ENCODE measurements at regions not wholly inside any gene's neighbourhood (a gene's known extent, or its start where the extent isn't known, plus 50 kb on each side); places are given as distances from the start of the nearest gene placed in this dataset.

DNA sequence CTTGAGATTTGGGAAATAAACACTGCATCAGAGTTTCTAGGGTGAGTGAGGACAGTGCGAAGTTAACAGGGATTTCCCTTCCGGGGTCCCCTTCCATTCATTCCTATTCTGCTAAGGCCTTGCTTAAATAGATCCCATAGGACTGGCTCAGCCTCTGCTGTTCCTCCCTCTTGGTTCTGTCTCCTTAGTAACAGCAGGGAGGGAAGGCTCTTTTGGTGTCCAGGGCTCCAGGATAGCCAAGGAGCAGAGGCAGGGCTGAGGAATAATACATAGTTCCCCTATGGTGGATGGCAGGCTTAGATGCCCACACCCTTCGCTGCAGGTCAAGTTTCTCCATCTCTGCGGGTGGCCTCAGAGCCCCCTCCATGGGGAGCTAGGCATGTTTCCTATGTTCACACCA lies 591.7 kb downstream of the ACTL7B start:
- Histone ChIP-seq H3K9me3 (no peaks in the 10 kb centered on the region), H3K4me1 (no peaks in the 10 kb centered on the region), H3K4me3 (no peak overlapping the region), H3K27me3 (no peaks in the 10 kb centered on the region), H3K27ac (no peak overlapping the region), H3K36me3 (no peaks in the 10 kb centered on the region)
- WGBS, 5 donors, result 97 to 99% (median 97%) methylated on average over 4 of the region's 4 CpGs
- DNase-seq, result no peak
- no peak for TF ChIP-seq POLR2AphosphoS5 (IDR thresholded peaks at IDR 0.05)
- TF ChIP-seq POLR2A (IDR thresholded peaks at IDR 0.05), result no peak
- no peak for TF ChIP-seq EP300 (IDR thresholded peaks at IDR 0.05)
- intact Hi-C loops (cut with DNase I; ENCODE audit: low total_unique reads), result no loop called here

DNA sequence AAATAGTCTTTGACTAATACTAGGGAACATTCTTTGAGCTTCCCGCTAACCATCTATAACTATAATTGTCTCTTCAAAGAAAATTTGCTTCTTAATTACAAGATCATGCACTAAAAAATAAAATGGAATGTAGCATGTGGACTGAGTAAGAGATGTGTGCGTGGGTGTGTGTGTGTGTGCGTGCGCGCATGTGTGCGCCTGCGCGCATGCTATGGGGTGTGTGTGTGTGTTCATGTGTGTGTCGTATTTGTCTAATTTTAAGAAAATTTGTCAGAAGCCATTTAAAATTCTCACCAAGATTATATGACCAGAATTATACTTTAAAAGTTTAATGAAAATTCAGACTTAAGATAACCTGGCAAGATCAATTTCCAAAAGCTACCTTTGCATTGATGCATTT lies 593.0 kb downstream of the ACTL7B start:
- no peaks in the 10 kb centered on the region for H3K9me3 ChIP-seq
- intact Hi-C loops (cut with DNase I; ENCODE audit: low total_unique reads), result no loop called here
- 90 to 98% (median 98%) methylated on average over 9 of the region's 9 CpGs for WGBS, 5 donors

DNA sequence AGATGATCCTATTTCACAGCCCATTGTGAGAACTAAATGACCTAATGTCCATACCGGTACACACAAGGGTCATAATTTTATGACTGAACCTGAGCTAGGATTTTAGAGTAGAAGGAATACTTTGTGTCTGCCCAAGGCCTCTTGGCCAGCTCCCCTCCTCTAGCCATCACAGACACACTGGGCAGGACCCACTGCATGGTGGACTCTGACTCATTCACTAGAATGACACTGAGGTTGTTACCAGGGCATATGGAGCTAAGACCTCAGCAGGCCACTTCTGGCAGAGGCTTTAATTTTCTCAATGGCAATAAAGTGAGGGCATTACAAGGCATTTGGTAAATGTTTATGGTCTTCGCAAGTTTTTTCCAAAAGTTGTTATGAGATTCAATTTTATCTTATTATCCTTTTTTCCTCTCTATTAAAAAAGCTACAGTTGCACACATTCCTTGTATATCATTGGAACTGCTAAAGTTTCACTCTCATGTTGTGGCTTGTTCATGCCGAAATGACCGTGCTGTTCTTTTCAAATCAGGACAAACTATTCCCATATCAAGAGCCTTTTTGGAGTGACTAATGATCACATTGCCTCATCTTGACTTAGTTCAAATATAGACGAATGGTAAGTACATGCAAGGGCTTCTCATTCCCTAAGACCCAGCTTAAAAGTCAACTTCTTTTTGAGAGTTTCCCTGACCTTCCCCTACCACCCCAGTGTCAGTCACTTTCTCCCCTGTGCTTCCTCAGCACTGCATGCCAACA lies 595.7 kb downstream of the ACTL7B start:
- Histone ChIP-seq H3K27me3 (no peaks in the 10 kb centered on the region), H3K36me3 (no peaks in the 10 kb centered on the region), H3K9me3 (no peaks in the 10 kb centered on the region), H3K4me3 (no peak overlapping the region), H3K27ac (no peak overlapping the region), H3K4me1 (peaks cover 0 to 4% (median 0%) of the 10 kb centered on the region in 4 donors)
- no peak for TF ChIP-seq POLR2A (IDR thresholded peaks at IDR 0.05)
- TF ChIP-seq, protein P1, sequence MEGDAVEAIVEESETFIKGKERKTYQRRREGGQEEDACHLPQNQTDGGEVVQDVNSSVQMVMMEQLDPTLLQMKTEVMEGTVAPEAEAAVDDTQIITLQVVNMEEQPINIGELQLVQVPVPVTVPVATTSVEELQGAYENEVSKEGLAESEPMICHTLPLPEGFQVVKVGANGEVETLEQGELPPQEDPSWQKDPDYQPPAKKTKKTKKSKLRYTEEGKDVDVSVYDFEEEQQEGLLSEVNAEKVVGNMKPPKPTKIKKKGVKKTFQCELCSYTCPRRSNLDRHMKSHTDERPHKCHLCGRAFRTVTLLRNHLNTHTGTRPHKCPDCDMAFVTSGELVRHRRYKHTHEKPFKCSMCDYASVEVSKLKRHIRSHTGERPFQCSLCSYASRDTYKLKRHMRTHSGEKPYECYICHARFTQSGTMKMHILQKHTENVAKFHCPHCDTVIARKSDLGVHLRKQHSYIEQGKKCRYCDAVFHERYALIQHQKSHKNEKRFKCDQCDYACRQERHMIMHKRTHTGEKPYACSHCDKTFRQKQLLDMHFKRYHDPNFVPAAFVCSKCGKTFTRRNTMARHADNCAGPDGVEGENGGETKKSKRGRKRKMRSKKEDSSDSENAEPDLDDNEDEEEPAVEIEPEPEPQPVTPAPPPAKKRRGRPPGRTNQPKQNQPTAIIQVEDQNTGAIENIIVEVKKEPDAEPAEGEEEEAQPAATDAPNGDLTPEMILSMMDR (IDR thresholded peaks at IDR 0.05), result no peak
- no peak for TF ChIP-seq EP300 (IDR thresholded peaks at IDR 0.05)
- no peak for TF ChIP-seq POLR2AphosphoS5 (IDR thresholded peaks at IDR 0.05)
- no peak for DNase-seq
- intact Hi-C loops (cut with DNase I; ENCODE audit: low total_unique reads), result no loop called here
- WGBS, 5 donors, result 89 to 97% (median 94%) methylated on average over 5 of the region's 5 CpGs

More for the DNA sequence above, 593.0 kb downstream of the ACTL7B start:
- H3K27ac ChIP-seq, result no peak overlapping the region
- no peaks in the 10 kb centered on the region for H3K27me3 ChIP-seq
- DNase-seq, result no peak
- H3K4me3 ChIP-seq, result no peak overlapping the region
- TF ChIP-seq, protein P1 (IDR thresholded peaks at IDR 0.05), result no peak
- TF ChIP-seq EP300 (IDR thresholded peaks at IDR 0.05) (no peak), POLR2AphosphoS5 (IDR thresholded peaks at IDR 0.05) (no peak), POLR2A (IDR thresholded peaks at IDR 0.05) (no peak)
- H3K4me1 ChIP-seq, result no peaks in the 10 kb centered on the region
- H3K36me3 ChIP-seq, result no peaks in the 10 kb centered on the region

DNA sequence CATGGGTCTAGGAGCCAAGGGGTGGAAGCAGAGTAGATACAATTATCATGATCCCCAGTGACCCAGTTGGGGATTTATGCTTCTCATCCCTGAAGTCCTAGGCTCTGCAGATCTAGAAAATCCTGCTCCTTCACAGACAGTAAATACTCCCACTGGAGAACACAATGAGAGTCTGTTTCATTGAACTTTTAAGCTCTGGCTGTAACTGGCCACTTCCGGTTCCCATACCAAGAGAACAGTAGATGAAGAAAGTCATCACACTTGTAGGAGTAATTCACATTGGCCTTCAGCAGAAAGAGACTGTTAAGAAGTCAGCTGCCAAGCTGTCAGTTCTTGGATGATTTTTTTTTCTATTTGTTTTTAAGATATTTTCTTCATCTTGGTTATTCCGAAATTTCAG lies 597.1 kb downstream of the ACTL7B start:
- Histone ChIP-seq H3K4me1 (peaks cover 0 to 4% (median 0%) of the 10 kb centered on the region in 4 donors), H3K27ac (no peak overlapping the region), H3K9me3 (no peaks in the 10 kb centered on the region), H3K36me3 (no peaks in the 10 kb centered on the region), H3K27me3 (no peaks in the 10 kb centered on the region), H3K4me3 (no peak overlapping the region)
- intact Hi-C loops (cut with DNase I; ENCODE audit: low total_unique reads), result no loop called here
- WGBS, 5 donors, result 28 to 65% (median 63%) methylated on average over 2 of the region's 2 CpGs
- peak in 1 of 2 donors; percentile 20 for DNase-seq
- TF ChIP-seq EP300 (IDR thresholded peaks at IDR 0.05), result no peak
- TF ChIP-seq, protein P1 (IDR thresholded peaks at IDR 0.05), result no peak
- no peak for TF ChIP-seq POLR2AphosphoS5 (IDR thresholded peaks at IDR 0.05)
- TF ChIP-seq POLR2A (IDR thresholded peaks at IDR 0.05), result no peak

DNA sequence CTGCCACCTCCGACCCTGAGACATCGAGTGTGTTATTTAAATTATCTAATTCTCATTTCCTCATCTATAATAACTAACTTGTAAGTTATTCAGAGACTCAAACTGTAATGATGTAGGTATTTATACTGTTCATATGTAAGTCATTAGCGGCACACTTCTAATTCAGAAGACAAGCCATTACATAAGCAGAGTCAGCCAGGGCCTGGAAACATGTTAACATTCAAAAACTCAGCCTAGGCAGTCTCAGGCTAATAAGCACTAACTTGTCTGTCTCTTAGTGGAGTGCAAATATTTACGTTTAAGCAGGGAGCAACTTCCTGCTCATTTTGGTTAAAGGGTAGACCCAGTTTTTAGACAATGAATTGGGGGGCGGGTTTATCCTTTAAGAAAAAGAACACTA lies 598.4 kb downstream of the ACTL7B start:
- WGBS, 5 donors, result 26 to 55% (median 41%) methylated on average over 5 of the region's 5 CpGs
- Histone ChIP-seq H3K4me3 (no peak overlapping the region), H3K27me3 (no peaks in the 10 kb centered on the region), H3K9me3 (no peaks in the 10 kb centered on the region), H3K4me1 (peaks cover 0 to 4% (median 0%) of the 10 kb centered on the region in 4 donors), H3K36me3 (no peaks in the 10 kb centered on the region), H3K27ac (no peak overlapping the region)
- peak in 1 of 2 donors; percentile 36 for DNase-seq
- TF ChIP-seq POLR2AphosphoS5 (IDR thresholded peaks at IDR 0.05), result no peak
- TF ChIP-seq POLR2A (IDR thresholded peaks at IDR 0.05), result no peak
- TF ChIP-seq EP300 (IDR thresholded peaks at IDR 0.05), result no peak
- TF ChIP-seq, protein P1 (IDR thresholded peaks at IDR 0.05), result no peak
- intact Hi-C loops (cut with DNase I; ENCODE audit: low total_unique reads), result no loop called here
